Activated naive CD8-positive, alpha-beta T cell (primary cell): ENCODE measurements at regions not wholly inside any gene's neighbourhood (a gene's known extent, or its start where the extent isn't known, plus 50 kb on each side); places are given as distances from the start of the nearest gene placed in this dataset.
A peak's percentile ranks its signal among the peaks of the same experiment; 100 is the strongest.

Experiments used
- H3K27ac Mint-ChIP-seq: one replicate; pipeline ENCODE4 v1.8.0; 2021; ENCODE audit warnings: mixed read lengths
- H3K27me3 Mint-ChIP-seq: one replicate; pipeline ENCODE4 v1.8.0; 2021; ENCODE audit warnings: mixed read lengths
- H3K36me3 Mint-ChIP-seq: one replicate; pipeline ENCODE4 v1.8.0; 2021; ENCODE audit warnings: mixed read lengths
- H3K4me1 Mint-ChIP-seq: one replicate; pipeline ENCODE4 v1.8.0; 2021; ENCODE audit warnings: low read depth, mixed read lengths
- H3K4me3 Mint-ChIP-seq: one replicate; pipeline ENCODE4 v1.8.0; 2021; ENCODE audit warnings: mild to moderate bottlenecking, mixed read lengths
- H3K9me3 Mint-ChIP-seq: one replicate; pipeline ENCODE4 v1.8.0; 2021; ENCODE audit warnings: low read depth, mixed read lengths

- peak overlapping the region; percentile 72 for H3K4me3 Mint-ChIP-seq
- no peaks in the 10 kb centered on the region for H3K36me3 Mint-ChIP-seq
- no peaks in the 10 kb centered on the region for H3K27me3 Mint-ChIP-seq
- H3K9me3 Mint-ChIP-seq = no peaks in the 10 kb centered on the region
- peak overlapping the region; percentile 89 for H3K27ac Mint-ChIP-seq
- H3K4me1 Mint-ChIP-seq = peaks cover 27% of the 10 kb centered on the region
Measured at GRCh38 chrX:39174772-39175417, 373.6 kb downstream of the MID1IP1 start.

GRCh38 chrX:39175418-39176057 is 374.3 kb downstream of the MID1IP1 start:
- no peaks in the 10 kb centered on the region for H3K27me3 Mint-ChIP-seq
- no peaks in the 10 kb centered on the region for H3K9me3 Mint-ChIP-seq
- H3K36me3 Mint-ChIP-seq = no peaks in the 10 kb centered on the region
- peak overlapping the region; percentile 89 for H3K27ac Mint-ChIP-seq
- H3K4me1 Mint-ChIP-seq = peaks cover 27% of the 10 kb centered on the region
- peak overlapping the region; percentile 72 for H3K4me3 Mint-ChIP-seq

DNA sequence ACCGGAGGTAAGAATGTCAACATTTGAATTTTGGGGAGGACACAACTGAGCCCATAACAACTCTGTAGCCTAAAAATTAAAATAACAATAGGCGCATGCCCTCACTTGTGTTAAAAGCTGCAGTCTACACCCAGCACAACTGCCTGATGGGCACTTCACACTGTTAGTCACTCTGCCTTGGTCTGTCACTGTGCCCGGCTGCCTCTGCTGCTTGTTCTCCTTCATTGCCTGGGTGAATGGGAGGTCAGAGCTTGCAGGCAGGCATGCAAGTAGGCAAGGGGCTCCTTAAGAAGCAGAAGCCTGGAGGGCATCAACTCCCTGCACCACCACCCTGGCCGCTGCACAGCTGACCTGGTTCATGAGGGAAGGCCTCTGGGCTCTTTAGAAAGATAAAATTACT is 374.8 kb downstream of the MID1IP1 start:
- Mint-ChIP-seq H3K27me3 (no peaks in the 10 kb centered on the region), H3K36me3 (no peaks in the 10 kb centered on the region), H3K4me3 (no peak overlapping the region), H3K9me3 (no peaks in the 10 kb centered on the region), H3K4me1 (peaks cover 27% of the 10 kb centered on the region), H3K27ac (peak overlapping the region; percentile 89)

GRCh38 chrX:39189431-39189830 is 388.2 kb downstream of the MID1IP1 start:
- peaks cover 4% of the 10 kb centered on the region for H3K36me3 Mint-ChIP-seq
- no peaks in the 10 kb centered on the region for H3K27me3 Mint-ChIP-seq

DNA sequence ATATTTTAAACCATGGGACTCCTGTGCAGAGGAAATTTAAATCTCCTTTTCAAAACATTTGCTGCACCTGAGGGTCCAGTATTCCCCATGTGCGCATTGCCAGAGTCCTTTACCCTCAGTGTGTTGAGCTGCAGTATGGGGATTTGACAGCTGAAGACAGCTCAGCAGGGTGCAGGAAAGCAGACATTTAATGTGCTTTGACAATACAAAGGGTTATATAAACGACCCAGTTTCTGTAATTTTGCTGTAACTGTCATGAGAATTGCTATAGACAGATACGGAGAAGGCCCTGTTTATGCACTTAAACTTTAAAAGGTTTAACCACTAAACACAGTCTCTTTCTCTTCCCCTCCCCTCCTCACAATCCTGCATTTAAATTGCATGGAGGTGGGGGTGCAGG is 393.4 kb downstream of the MID1IP1 start:
- H3K9me3 Mint-ChIP-seq = no peaks in the 10 kb centered on the region
- H3K27me3 Mint-ChIP-seq = no peaks in the 10 kb centered on the region
- no peak overlapping the region for H3K4me3 Mint-ChIP-seq
- H3K36me3 Mint-ChIP-seq = no peaks in the 10 kb centered on the region
- H3K27ac Mint-ChIP-seq = no peak overlapping the region
- peaks cover 33% of the 10 kb centered on the region for H3K4me1 Mint-ChIP-seq

More at GRCh38 chrX:39189431-39189830, 388.2 kb downstream of the MID1IP1 start:
- no peak overlapping the region for H3K27ac Mint-ChIP-seq
- no peak overlapping the region for H3K4me3 Mint-ChIP-seq
- no peaks in the 10 kb centered on the region for H3K9me3 Mint-ChIP-seq
- peaks cover 2% of the 10 kb centered on the region for H3K4me1 Mint-ChIP-seq

GRCh38 chrX:39195156-39195555 is 393.9 kb downstream of the MID1IP1 start:
- H3K27me3 Mint-ChIP-seq = no peaks in the 10 kb centered on the region
- no peak overlapping the region for H3K4me3 Mint-ChIP-seq
- no peaks in the 10 kb centered on the region for H3K9me3 Mint-ChIP-seq
- H3K4me1 Mint-ChIP-seq = peaks cover 37% of the 10 kb centered on the region
- H3K27ac Mint-ChIP-seq = no peak overlapping the region
- H3K36me3 Mint-ChIP-seq = no peaks in the 10 kb centered on the region

DNA sequence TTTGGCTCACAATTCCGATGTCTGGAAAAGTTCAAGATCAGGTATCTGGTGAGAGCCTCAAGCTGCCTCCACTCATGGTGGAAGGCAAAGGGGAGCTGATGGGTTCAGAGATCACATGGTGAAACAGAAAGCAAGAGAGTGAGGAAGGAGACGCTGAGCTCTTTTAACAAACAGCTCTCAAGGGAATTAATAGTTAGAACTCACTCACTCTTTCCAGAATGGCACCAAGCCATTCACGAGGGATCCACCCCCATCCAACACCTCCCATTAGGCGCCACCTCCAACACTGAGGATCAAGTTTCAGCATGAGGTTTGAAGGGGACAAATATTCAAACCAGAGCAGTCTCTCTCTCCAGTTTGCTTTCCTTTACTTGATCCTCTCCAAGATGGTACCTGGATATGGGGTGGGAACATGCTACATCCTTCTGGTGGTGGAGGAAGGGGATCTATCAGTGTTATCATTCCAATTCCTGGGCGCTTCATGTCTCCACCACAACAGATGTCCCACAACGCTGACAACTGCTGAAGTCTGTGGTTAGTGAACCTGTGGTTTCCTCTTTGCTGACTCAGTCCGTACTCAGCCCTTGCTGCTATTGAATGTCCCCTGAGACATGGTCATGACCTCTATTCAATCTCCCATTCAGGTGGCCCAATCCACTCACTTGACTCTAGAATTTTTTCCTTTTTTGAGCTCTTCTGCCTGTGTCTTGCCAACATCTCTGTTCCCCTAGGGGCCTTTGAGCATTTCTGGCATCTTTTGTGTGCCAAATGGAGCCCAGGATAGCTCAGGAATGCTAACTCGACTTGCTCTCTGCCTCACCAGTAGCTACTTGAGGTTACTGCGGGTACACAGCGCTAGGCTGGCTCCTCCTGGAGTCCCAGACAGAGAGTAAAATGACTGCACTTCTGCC is 395.2 kb downstream of the MID1IP1 start:
- H3K9me3 Mint-ChIP-seq = no peaks in the 10 kb centered on the region
- H3K4me1 Mint-ChIP-seq = peaks cover 46% of the 10 kb centered on the region
- H3K36me3 Mint-ChIP-seq = no peaks in the 10 kb centered on the region
- H3K27ac Mint-ChIP-seq = peak overlapping the region; percentile 88
- H3K4me3 Mint-ChIP-seq = peak overlapping the region; percentile 54
- H3K27me3 Mint-ChIP-seq = no peaks in the 10 kb centered on the region

DNA sequence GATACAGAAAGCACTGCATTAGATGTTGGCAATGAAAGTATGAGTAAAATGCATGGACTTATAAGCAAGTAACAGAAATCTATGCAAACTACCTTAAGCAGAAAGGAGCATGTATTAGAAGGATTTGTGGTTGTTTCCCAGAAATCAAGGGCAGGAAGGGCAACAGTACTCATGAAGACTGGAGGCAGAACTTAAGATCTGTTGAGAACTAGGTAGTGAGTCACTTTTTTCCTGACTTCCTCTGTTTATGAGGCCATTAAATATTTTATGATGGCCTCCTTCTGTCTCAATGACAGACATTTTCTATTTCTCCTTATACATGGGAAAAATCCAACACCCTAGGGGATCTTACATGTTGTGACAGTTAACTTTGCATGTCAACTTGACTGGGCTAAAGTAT is 398.2 kb downstream of the MID1IP1 start:
- Mint-ChIP-seq H3K27me3 (no peaks in the 10 kb centered on the region), H3K4me3 (peak overlapping the region; percentile 49), H3K36me3 (no peaks in the 10 kb centered on the region), H3K9me3 (no peaks in the 10 kb centered on the region), H3K4me1 (peaks cover 62% of the 10 kb centered on the region), H3K27ac (peak overlapping the region; percentile 22)

- H3K9me3 Mint-ChIP-seq = no peaks in the 10 kb centered on the region
- H3K4me3 Mint-ChIP-seq = no peak overlapping the region
- no peaks in the 10 kb centered on the region for H3K36me3 Mint-ChIP-seq
- H3K4me1 Mint-ChIP-seq = peaks cover 65% of the 10 kb centered on the region
- no peaks in the 10 kb centered on the region for H3K27me3 Mint-ChIP-seq
- H3K27ac Mint-ChIP-seq = peak overlapping the region; percentile 66
Measured at GRCh38 chrX:39201305-39201990, 400.2 kb downstream of the MID1IP1 start.

DNA sequence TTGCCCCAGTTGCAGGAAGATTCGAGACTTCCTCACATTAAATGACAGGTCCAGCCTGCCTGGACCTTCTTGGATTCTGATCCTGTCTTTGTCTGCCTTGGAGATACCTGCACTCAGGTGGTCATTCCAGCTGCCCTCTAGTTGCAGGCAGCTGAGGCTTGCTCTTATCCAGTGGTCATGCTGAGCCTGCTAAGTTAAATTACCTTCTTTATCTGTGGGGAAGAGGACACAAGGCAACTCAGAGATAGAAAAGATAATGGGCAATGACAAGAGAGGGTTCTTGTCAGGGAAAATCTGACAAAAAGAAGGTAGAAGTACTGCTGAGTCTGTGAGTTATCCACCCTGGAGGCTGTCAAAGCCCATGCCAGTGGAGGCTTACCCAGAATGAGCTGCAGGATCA is 401.4 kb downstream of the MID1IP1 start:
- Mint-ChIP-seq H3K4me3 (no peak overlapping the region), H3K36me3 (no peaks in the 10 kb centered on the region), H3K27ac (peak overlapping the region; percentile 55), H3K4me1 (peaks cover 56% of the 10 kb centered on the region), H3K27me3 (no peaks in the 10 kb centered on the region), H3K9me3 (no peaks in the 10 kb centered on the region)

DNA sequence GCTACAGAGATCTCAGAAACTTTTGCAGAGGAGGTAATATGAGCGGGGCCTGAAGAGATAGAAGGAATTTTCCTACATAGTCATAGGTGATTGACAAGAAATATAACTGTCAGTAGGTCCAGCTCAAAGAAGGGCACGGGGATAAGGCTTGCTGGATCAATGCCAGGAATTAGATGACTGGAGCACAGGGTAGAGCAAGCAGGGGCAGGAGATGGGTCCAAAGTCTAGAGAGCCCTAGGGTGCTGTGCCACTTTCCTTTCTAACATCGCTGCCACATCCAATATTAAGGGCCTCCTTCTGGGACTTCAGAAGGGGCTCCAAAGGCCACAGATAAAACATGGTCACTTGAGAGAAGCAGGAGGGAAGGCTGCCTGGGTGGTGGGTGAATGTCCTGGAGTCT is 402.2 kb downstream of the MID1IP1 start:
- H3K9me3 Mint-ChIP-seq = no peaks in the 10 kb centered on the region
- no peaks in the 10 kb centered on the region for H3K27me3 Mint-ChIP-seq
- H3K4me3 Mint-ChIP-seq = no peak overlapping the region
- H3K4me1 Mint-ChIP-seq = peaks cover 54% of the 10 kb centered on the region
- no peaks in the 10 kb centered on the region for H3K36me3 Mint-ChIP-seq
- H3K27ac Mint-ChIP-seq = no peak overlapping the region

DNA sequence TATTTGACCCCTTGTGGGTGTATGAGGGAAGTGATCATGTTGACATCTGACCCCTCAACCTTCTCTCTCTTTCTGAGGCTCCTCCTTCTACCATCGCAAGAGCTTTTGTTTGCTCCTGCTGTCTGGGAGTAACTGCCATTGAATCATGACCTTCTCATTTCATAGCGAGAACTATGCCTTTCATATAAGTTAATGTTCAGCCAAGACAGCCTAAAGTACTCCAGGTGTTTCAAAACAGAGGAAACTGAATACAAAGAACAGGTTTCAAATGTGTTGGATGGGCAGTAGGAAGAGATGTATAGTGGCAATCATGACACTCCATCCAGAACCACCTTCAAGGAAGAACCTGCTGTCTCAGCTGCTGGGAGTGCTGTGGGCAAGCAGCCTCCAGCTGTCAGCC is 403.1 kb downstream of the MID1IP1 start:
- Mint-ChIP-seq H3K36me3 (no peaks in the 10 kb centered on the region), H3K9me3 (no peaks in the 10 kb centered on the region), H3K27ac (peak overlapping the region; percentile 76), H3K4me3 (no peak overlapping the region), H3K4me1 (peaks cover 51% of the 10 kb centered on the region), H3K27me3 (no peaks in the 10 kb centered on the region)

DNA sequence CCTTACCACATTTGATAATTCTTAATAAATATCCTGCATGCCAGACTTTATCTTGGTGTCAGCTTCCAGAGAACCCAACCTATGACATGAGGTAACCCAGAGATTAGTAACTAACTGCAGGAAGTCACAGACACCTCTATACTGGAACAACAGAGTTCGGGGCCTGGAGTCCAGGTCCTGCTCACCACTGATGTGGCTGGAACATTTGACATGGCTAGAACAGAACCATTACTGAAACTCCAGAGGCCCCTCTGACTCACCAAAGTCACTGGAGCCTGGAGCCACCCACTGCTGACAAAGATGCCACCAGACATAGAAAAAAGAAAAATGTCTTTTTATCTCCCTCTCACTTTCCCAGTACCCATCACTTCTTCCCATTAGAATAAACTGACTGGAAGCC is 403.7 kb downstream of the MID1IP1 start:
- H3K4me3 Mint-ChIP-seq = peak overlapping the region; percentile 51
- H3K27me3 Mint-ChIP-seq = no peaks in the 10 kb centered on the region
- no peaks in the 10 kb centered on the region for H3K9me3 Mint-ChIP-seq
- peak overlapping the region; percentile 76 for H3K27ac Mint-ChIP-seq
- H3K36me3 Mint-ChIP-seq = no peaks in the 10 kb centered on the region
- peaks cover 45% of the 10 kb centered on the region for H3K4me1 Mint-ChIP-seq

GRCh38 chrX:39205467-39205866 is 404.2 kb downstream of the MID1IP1 start:
- Mint-ChIP-seq H3K4me3 (peak overlapping the region; percentile 51), H3K27me3 (no peaks in the 10 kb centered on the region), H3K9me3 (no peaks in the 10 kb centered on the region), H3K4me1 (peaks cover 45% of the 10 kb centered on the region), H3K27ac (peak overlapping the region; percentile 76), H3K36me3 (no peaks in the 10 kb centered on the region)
